Liver (tissue), 3 donors: ENCODE measurements at regions not wholly inside any gene's neighbourhood (a gene's known extent, or its start where the extent isn't known, plus 50 kb on each side); places are given as distances from the start of the nearest gene placed in this dataset.

Experiments
- CTCF ChIP-seq: fragments of 150-350 bp; IDR thresholded peaks from 2 replicates; pipeline ENCODE4 v1.5.1; 2017; ENCODE audit warnings: improper control_type of control experiment, low read depth, low read length; ENCODE audit not compliant: missing input control
- MAX ChIP-seq: IDR thresholded peaks from 2 replicates; pipeline ENCODE4 v1.6.1; 2016; ENCODE audit warnings: antibody characterized with exemption
- RAD21 ChIP-seq, 2 donors: IDR thresholded peaks; 2 replicates each; pipeline ENCODE4 v1.6.1; 2016; ENCODE audit warnings: antibody characterized with exemption in 2 of 2, mild to moderate bottlenecking in 2 of 2
- RXRA ChIP-seq, 2 donors: IDR thresholded peaks; 2 replicates each; pipeline ENCODE4 v1.6.1; 2017 to 2018; ENCODE audit warnings: antibody characterized with exemption in 2 of 2, mild to moderate bottlenecking in 1 of 2
- YY1 ChIP-seq: IDR thresholded peaks from 2 replicates; pipeline ENCODE4 v1.6.1; 2016; ENCODE audit warnings: antibody characterized with exemption, mild to moderate bottlenecking
- donor health status: healthy.
- donor health status: healthy.

DNA sequence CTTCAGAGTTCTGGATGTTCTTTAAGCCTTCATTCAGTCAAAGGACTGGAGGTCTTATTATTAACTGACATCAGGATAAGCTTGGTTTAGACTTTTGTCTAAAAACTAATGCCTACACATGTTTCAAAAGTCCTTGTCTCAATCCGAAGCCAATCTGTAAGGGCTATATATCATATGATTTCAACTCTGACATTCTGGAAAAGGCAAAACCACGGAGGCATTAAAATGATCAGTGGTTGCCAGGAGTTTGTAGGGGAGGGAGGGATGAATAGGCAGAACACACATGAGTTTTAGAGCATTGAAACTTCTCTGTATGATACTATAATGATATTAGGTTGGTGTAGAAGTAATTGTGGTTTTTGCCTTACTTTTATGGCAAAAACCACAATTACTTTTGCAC is 1285.8 kb upstream of the CITED2 start:
- TF ChIP-seq YY1 (no peak), CTCF (no peak), RAD21 (IDR thresholded peaks at IDR 0.05) (no peak), RXRA (IDR thresholded peaks at IDR 0.05) (no peak), MAX (no peak)
